C4-2B (cell line): ENCODE measurements at regions not wholly inside any gene's neighbourhood (a gene's known extent, or its start where the extent isn't known, plus 50 kb on each side); places are given as distances from the start of the nearest gene placed in this dataset.

Experiments used
- ZFX ChIP-seq: fragments of 450-650 bp; IDR thresholded peaks from 2 replicates; pipeline ENCODE4 v1.6.1; 2017
- TF ChIP-seq, protein P1 (sequence below): fragments of 450-650 bp; conservative IDR thresholded peaks from 2 replicates; pipeline ENCODE4 v1.5.1; 2017; ENCODE audit warnings: mild to moderate bottlenecking

DNA sequence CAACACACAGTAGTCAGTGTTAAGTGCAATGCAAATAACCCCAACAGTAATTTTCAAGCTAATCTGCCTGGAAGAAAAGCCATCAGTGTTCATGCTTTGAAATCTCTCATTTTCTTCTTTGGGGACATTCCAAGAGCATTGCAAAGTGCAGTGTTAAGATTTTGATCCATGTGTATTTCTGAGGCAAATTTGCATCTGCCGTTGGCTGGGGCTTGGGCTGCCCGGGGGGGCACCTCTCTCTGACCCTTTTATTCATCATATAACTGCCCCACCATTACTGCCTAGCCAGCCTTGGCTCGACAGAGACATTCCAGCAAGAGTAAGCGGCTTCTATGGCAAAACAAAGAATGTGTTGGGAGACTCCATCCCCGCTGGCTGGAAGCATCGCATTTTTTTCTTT, 483.5 kb downstream of the BRD1 start:
- TF ChIP-seq, protein P1, sequence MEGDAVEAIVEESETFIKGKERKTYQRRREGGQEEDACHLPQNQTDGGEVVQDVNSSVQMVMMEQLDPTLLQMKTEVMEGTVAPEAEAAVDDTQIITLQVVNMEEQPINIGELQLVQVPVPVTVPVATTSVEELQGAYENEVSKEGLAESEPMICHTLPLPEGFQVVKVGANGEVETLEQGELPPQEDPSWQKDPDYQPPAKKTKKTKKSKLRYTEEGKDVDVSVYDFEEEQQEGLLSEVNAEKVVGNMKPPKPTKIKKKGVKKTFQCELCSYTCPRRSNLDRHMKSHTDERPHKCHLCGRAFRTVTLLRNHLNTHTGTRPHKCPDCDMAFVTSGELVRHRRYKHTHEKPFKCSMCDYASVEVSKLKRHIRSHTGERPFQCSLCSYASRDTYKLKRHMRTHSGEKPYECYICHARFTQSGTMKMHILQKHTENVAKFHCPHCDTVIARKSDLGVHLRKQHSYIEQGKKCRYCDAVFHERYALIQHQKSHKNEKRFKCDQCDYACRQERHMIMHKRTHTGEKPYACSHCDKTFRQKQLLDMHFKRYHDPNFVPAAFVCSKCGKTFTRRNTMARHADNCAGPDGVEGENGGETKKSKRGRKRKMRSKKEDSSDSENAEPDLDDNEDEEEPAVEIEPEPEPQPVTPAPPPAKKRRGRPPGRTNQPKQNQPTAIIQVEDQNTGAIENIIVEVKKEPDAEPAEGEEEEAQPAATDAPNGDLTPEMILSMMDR, result no peak
- TF ChIP-seq ZFX, result no peak
